LNCaP clone FGC (cell line): ENCODE measurements at regions not wholly inside any gene's neighbourhood (a gene's known extent, or its start where the extent isn't known, plus 50 kb on each side); places are given as distances from the start of the nearest gene placed in this dataset.

Experiments
- DNase-seq: peaks from one replicate; pipeline ENCODE4 v3.0.0-alpha.2; 2011; ENCODE audit warnings: low read depth
- H3K4me3 ChIP-seq: 2 replicates; pipeline ENCODE4 v1.5.1; 2011; ENCODE audit warnings: mild to moderate bottlenecking, low read depth, low read length, control low read depth
- TF ChIP-seq, protein P1 (sequence below): IDR thresholded peaks from 2 replicates; pipeline ENCODE4 v1.5.1; 2012; ENCODE audit warnings: mild to moderate bottlenecking; ENCODE audit not compliant: control insufficient read depth, insufficient read depth; ENCODE audit errors: extremely low read depth

DNA sequence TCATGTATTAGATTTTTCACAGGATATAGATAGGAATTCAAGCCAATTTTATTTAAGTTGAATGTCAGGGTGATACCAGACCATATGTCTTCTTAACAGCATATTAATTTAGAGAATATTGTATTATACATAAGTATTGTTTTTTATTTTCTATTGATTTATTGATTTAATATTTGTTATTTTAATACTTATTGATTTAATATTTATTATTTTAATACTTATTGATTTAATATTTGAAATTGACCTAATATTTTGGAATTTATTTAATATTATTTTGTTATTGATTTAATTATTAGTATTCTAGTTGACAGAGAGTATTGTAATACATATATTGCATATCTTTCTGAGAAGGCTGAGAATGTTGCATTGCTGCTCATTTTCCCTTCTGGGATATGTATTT lies 1411.8 kb upstream of the ACO1 start:
- TF ChIP-seq, protein P1, sequence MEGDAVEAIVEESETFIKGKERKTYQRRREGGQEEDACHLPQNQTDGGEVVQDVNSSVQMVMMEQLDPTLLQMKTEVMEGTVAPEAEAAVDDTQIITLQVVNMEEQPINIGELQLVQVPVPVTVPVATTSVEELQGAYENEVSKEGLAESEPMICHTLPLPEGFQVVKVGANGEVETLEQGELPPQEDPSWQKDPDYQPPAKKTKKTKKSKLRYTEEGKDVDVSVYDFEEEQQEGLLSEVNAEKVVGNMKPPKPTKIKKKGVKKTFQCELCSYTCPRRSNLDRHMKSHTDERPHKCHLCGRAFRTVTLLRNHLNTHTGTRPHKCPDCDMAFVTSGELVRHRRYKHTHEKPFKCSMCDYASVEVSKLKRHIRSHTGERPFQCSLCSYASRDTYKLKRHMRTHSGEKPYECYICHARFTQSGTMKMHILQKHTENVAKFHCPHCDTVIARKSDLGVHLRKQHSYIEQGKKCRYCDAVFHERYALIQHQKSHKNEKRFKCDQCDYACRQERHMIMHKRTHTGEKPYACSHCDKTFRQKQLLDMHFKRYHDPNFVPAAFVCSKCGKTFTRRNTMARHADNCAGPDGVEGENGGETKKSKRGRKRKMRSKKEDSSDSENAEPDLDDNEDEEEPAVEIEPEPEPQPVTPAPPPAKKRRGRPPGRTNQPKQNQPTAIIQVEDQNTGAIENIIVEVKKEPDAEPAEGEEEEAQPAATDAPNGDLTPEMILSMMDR, result no peak
- DNase-seq, result no peak
- H3K4me3 ChIP-seq, result no peak overlapping the region

DNA sequence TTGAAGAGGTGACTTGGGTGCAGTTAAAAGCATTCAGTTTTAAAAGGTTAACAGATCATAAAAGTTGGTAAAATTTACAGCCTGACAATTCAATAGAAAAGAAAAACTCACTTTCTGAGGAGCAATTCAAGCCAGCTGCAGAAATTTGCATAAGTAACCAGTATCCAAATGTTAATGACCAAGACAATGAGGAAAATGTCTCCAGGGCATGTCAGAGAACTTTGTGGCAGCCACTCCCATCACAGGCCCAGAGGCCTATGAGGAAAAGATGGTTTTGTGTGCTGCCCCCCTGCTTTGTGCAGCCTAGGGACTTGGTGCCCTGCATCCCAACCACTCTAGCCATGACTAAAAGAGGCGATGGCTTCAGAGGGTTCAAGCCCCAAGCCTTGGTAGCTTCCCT lies 1406.5 kb upstream of the ACO1 start:
- no peak overlapping the region for H3K4me3 ChIP-seq
- DNase-seq, result no peak
- TF ChIP-seq, protein P1, result no peak

DNA sequence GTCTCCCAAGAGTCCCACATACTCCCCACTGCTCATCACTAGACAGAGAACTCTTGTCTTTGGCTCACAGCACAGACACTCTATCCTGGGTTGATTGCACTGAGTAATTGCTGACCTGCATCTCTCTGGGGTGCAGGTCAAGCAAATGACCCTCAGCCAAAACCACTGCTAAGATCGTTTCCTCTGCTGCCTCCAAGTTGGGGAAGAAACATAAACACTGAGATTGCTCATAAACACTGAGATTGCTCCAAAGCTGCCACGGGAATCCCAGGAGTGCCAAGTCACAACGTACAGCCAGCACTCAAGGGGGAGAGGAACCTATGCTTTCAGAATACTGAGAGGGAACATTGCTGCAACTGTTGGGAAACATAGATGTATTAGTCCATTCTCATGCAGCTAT lies 1402.1 kb upstream of the ACO1 start:
- H3K4me3 ChIP-seq, result no peak overlapping the region
- DNase-seq, result no peak
- TF ChIP-seq, protein P1, result no peak

DNA sequence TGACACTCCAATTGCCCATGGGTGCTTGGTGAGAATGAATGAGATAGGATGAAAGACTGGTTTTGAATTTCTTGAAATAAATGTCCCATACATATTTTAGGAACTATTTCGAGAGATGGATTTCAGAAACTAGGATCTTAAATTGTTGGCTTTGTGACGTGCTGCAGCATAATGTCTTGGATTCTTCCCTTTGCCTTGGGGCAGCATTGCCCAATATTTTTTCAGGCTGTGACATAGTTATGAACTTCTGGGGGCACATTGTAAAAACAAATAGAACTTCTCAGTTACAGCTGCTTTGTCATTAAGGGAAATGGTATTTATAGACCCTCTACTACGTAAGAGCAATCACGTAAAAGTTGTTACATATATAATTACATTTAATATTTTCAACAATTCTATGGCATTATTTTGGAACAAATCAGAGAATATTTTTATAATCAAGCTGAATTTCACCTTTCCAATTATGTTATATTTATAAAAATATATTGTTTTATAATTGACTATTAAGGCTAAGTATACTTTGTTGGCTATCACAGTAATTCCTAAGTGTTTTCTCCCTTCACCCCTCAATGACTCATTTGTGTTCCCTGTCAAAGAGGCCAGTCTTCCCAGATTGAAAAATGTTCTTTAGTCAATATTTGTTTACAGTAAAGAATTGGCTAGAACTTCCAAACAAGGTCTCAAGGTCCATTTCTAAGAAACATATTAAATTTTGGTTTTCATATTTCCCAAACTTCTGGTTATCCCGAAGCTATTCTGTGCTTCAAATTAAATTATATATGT lies 1388.3 kb upstream of the ACO1 start:
- no peak overlapping the region for H3K4me3 ChIP-seq
- DNase-seq, result no peak
- TF ChIP-seq, protein P1, result no peak

DNA sequence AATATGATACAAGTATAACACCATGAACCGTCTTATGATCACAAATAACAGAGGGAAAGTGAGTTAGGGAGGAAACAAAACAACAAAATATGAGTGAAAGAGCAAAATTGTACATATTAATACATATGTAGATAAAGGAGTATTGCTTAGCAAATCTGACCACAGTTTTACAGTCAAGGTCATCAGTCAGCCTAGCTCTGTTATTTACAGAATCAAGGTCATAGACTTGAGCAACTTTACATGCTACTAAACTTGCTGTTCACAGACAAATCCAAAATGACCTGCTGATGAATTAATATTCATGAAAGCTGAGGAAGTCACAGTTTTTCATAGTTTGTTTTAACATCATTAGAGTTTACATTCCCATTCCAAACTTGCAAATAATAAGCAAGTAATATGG lies 1387.7 kb upstream of the ACO1 start:
- DNase-seq, result no peak
- TF ChIP-seq, protein P1, result no peak
- H3K4me3 ChIP-seq, result no peak overlapping the region

DNA sequence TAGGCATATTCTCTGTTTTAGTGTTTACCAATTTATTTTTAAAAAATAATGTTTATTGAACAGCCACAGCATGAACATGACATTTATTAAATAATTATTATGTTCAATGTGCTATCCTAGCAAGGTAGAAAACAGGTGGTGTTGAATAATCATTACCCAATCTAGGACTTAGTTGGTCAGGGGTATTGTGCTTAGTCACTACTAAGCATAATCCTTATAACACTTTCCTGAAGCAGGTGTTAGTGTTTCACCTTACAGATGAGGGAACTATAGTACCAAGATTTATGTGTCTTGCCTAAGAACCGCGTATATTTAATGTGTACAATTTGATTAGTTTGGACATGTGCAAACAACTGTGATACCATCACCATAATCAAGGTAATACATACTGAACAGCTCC lies 1387.2 kb upstream of the ACO1 start:
- no peak for DNase-seq
- TF ChIP-seq, protein P1, result no peak
- no peak overlapping the region for H3K4me3 ChIP-seq
